Psoas muscle (tissue), 7 donors: ENCODE measurements at regions not wholly inside any gene's neighbourhood (a gene's known extent, or its start where the extent isn't known, plus 50 kb on each side); places are given as distances from the start of the nearest gene placed in this dataset.
"Not testable (repeated sequence)": the region's sequence is repeated elsewhere in the genome, so short reads cannot be mapped to it uniquely, and the experiment has no call there.

Experiments used
- ATAC-seq, 4 donors: fragments of 200-7000 bp; cut with Tn5 transposase; one replicate each; pipeline ENCODE4 v1.9.1; 2020; ENCODE audit warnings: moderate library complexity in 3 of 4, mild to moderate bottlenecking in 2 of 4
- DNase-seq, 2 donors: peaks; one replicate each; pipeline ENCODE4 v3.0.0-alpha.2; 2020
- H3K27ac ChIP-seq: fragments of 200-600 bp; one replicate; pipeline ENCODE4 v1.8.0; 2022
- H3K27me3 ChIP-seq, 3 donors: fragments of 200-600 bp in 1 of 3; one replicate each; pipeline versions ENCODE4 v1.6.1 to v1.8.0; 2013 to 2022; ENCODE audit warnings: low read length in 2 of 3, mild to moderate bottlenecking in 2 of 3, moderate library complexity in 1 of 3; ENCODE audit not compliant: insufficient read depth in 3 of 3
- H3K36me3 ChIP-seq, 2 donors: fragments of 200-600 bp in 1 of 2; one replicate each; pipeline versions ENCODE4 v1.6.1 to v1.8.0; 2013 to 2022; ENCODE audit warnings: low read depth in 1 of 2, mild to moderate bottlenecking in 1 of 2, moderate library complexity in 1 of 2; ENCODE audit not compliant: insufficient read depth in 1 of 2
- H3K4me1 ChIP-seq: fragments of 200-600 bp; one replicate; pipeline ENCODE4 v1.8.0; 2022
- H3K4me3 ChIP-seq: fragments of 200-600 bp; one replicate; pipeline ENCODE4 v1.8.0; 2022; ENCODE audit warnings: mild to moderate bottlenecking
- H3K9me3 ChIP-seq: fragments of 200-600 bp; one replicate; pipeline ENCODE4 v1.8.0; 2022
- WGBS, 3 donors: extraction: QIAGEN DNeasy Blood & Tissue Kit; methylation state at CpG; one replicate each; pipeline versions ENCODE4 v1.1.6 to v1.1.7; 2013; 5-methylcytosine and 5-hydroxymethylcytosine counted together
- intact Hi-C, 2 donors: fragments of 100-400 bp; cut with DNase I; formaldehyde crosslinking; loops; one replicate each; pipeline versions ENCODE4 v1.11.0 to v1.14.2; 2022
- donor health status: healthy with polysubstance abuse.
- donor health status: DM: no; HTN: no; CAD: no; lungs with moderate emphysema.
- donor health status: Bipolar disorder and iron deficiency.
- donor health status: healthy.
- donor health status: DM: yes; HTN: yes; CAD: no.
- donor health status: DM: no; HTN: no; CAD: no.
- donor health status: DM: yes; HTN: yes; CAD: no.

DNA sequence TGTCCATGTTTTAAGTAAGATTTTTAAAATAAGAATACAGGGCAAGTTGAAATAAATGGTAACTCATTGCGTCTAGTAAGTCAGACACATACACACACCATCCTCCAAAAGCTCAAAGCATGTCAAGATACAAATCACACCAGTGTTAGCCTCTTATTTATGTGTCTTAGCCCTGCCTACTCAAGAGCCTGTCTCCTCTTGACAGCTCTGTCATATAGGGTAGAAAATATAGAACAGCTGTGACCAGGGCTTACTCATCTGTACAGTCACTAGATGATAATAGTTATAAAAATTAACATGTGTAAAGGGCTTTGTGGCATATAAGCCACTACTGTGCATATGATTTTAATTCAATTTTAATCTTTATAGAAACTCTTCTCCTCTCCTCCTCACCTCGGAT, 76.6 kb upstream of the NOTCH2NLA start:
- DNase-seq, H3K9me3 ChIP-seq, H3K4me1 ChIP-seq, H3K27ac ChIP-seq, H3K27me3 ChIP-seq, ATAC-seq, H3K36me3 ChIP-seq, H3K4me3 ChIP-seq, intact Hi-C loops: not testable (repeated sequence)
- no CpG with 5 or more reads among the region's 2 CpGs for WGBS, 3 donors

GRCh38 chr1:146298575-146298897, 69.7 kb upstream of the NOTCH2NLA start:
- peak; percentile 91 to 96 (median 94) for ATAC-seq
- no CpG with 5 or more reads among the region's 5 CpGs for WGBS, 3 donors

DNA sequence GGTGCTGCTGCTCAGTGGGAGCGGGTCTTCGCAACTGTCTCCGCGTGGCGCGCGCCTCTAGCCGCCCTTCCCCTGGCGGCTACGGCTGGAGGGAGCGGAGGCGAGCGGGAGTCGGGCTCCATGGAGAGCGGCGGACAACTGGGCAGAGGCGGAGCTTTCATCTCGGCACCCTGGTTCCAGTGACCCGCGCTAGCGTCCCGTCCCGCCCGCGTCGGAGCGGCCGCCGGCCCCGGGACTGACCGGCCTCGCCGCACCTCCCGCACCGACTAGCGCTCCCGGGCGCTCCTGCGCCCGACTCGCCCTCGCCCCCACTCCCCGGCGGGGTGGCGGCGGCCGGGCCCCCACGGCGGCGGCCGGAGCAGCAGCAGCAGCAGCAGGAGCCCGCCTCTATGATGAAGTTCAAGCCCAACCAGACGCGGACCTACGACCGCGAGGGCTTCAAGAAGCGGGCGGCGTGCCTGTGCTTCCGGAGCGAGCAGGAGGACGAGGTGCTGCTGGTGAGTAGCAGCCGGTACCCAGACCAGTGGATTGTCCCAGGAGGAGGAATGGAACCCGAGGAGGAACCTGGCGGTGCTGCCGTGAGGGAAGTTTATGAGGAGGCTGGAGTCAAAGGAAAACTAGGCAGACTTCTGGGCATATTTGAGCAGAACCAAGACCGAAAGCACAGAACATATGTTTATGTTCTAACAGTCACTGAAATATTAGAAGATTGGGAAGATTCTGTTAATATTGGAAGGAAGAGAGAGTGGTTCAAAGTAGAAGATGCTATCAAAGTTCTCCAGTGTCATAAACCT, 69.2 kb upstream of the NOTCH2NLA start:
- whole genome bisulfite sequencing, 3 donors = no CpG with 5 or more reads among the region's 68 CpGs
- ATAC-seq = peak; percentile 75 to 81 (median 77)
- intact Hi-C loops = not testable (repeated sequence)

More at GRCh38 chr1:146298575-146298897, 69.7 kb upstream of the NOTCH2NLA start:
- H3K9me3 ChIP-seq, H3K36me3 ChIP-seq, H3K4me1 ChIP-seq, intact Hi-C loops, H3K27me3 ChIP-seq, DNase-seq, H3K27ac ChIP-seq, H3K4me3 ChIP-seq: not testable (repeated sequence)

DNA sequence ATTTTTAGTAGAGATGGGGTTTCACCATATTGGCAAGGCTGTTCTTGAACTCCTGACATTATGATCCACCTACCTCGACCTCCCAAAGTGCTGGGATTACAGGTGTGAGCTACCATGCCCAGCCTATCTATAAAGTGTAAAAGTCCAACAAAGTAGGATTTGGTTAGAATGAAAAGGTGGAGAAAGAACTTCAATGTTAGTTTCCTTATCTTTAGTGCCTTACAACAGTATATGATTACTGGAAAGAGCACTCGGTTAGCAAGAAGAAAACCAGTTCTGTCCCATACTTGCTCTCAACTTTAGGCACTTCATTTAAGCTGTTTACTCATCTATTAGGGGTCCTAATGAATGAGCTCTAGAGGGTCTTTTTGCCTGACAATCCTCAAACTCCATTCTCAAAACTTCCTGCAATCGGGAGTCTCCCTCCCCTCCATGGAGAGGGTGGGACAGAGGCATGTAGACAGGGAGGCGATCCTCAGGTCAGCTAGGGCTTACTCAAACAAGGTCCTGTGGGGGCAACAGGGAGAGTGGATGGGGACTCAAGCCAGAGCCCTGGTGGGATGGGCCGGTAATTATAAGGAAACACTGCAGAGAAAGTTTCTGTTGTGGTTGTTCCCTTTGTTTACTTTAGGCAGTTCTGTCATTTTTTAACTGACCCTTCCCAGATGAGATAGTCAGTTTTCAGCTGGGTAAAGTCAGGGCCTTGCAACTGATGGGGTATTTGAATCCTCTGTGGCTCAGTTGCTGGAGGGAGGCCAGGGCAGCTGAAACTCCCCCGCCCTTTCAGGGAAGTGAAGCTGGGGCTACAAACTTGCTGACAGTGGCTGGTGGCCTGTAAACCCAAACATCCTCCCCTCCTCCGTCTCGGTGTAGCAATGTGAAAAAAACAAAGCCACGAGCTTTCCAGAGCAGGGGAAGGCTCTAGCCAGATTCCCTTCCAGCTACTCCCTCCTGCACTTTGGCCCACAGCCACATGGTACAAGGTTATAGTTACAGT, 64.4 kb upstream of the NOTCH2NLA start:
- H3K27me3 ChIP-seq, H3K4me3 ChIP-seq, H3K4me1 ChIP-seq, H3K36me3 ChIP-seq, H3K9me3 ChIP-seq, DNase-seq, H3K27ac ChIP-seq, intact Hi-C loops: not testable (repeated sequence)
- peak; percentile 44 to 53 (median 50) for ATAC-seq
- WGBS, 3 donors = no CpG with 5 or more reads among the region's 9 CpGs

More for the DNA sequence above, 69.2 kb upstream of the NOTCH2NLA start:
- not testable (repeated sequence) for H3K27ac ChIP-seq, H3K36me3 ChIP-seq, H3K27me3 ChIP-seq, DNase-seq, H3K9me3 ChIP-seq, H3K4me1 ChIP-seq, H3K4me3 ChIP-seq

DNA sequence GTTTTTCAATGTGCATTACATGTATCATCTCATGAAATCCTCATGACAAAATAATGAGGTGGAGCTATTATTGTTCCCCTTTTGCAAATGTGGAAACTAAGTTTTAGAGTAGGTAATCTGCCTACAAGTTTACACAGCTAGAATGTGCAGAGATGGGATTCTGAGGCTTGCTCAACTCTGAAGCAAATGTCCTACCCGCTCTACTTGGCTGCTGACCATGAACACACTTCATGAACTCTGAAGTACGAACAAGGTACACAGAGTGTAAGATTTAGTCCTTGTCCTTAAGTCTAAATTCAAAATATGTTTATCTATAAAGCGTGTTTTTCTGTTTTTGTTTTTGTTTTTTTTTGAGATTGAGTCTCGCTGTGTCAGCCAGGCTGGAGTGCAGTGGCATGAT, 63.6 kb upstream of the NOTCH2NLA start:
- H3K4me3 ChIP-seq, DNase-seq, H3K27ac ChIP-seq, H3K36me3 ChIP-seq, H3K27me3 ChIP-seq, H3K9me3 ChIP-seq, intact Hi-C loops, H3K4me1 ChIP-seq: not testable (repeated sequence)
- peak in 1 of 4 donors; percentile 41 for ATAC-seq
- WGBS, 3 donors = no CpG with 5 or more reads among the region's 4 CpGs

DNA sequence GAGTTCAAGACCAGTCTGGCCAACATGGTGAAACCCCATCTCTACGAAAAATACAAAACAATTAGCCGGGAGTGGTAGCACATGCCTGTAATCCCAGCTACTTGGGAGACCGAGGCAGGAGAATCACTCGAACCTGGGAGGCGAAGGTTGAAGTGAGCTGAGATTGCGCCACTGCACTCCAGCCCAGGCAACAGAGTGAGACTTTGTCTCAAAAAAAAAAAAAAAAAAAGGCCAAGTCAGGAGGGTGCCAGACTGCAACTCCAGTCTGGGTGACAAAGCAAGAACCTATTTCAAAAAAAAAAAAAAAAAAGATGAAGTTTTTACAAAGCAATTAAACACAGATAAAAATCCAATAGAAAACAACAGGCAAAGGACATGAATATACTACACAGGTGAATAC, 59.1 kb upstream of the NOTCH2NLA start:
- H3K27me3 ChIP-seq, ATAC-seq, H3K4me3 ChIP-seq, H3K9me3 ChIP-seq, H3K36me3 ChIP-seq, intact Hi-C loops, DNase-seq, H3K4me1 ChIP-seq, H3K27ac ChIP-seq: not testable (repeated sequence)
- no CpG with 5 or more reads among the region's 6 CpGs for WGBS, 3 donors

DNA sequence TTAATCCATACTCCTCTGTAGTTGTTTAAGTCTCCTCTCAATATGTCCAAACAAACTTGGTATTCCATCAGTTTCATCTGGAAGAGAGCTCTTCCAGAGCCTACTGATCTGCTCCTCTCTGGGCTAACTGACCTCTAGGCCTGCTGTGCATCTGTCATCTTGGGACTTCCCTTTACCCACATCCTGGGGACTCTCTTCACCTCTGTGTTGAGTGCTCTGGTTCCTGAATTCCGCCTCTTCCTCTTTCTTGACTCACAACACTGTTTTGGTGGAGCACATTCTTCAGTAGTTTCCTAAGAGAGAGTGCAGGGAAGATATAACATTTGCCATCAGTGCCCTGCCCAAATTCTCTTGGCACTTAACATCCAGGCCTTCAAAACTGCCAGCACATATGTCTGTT, 55.9 kb upstream of the NOTCH2NLA start:
- no CpG with 5 or more reads among the region's 1 CpG for WGBS, 3 donors
- ATAC-seq, DNase-seq, H3K27me3 ChIP-seq, intact Hi-C loops, H3K36me3 ChIP-seq, H3K27ac ChIP-seq, H3K4me1 ChIP-seq, H3K9me3 ChIP-seq, H3K4me3 ChIP-seq: not testable (repeated sequence)

GRCh38 chr1:146283527-146283880, 54.7 kb upstream of the NOTCH2NLA start:
- H3K9me3 ChIP-seq, H3K4me3 ChIP-seq, H3K27me3 ChIP-seq, H3K4me1 ChIP-seq, H3K36me3 ChIP-seq, DNase-seq, H3K27ac ChIP-seq, ATAC-seq, intact Hi-C loops: not testable (repeated sequence)
- no CpG with 5 or more reads among the region's 3 CpGs for WGBS, 3 donors

DNA sequence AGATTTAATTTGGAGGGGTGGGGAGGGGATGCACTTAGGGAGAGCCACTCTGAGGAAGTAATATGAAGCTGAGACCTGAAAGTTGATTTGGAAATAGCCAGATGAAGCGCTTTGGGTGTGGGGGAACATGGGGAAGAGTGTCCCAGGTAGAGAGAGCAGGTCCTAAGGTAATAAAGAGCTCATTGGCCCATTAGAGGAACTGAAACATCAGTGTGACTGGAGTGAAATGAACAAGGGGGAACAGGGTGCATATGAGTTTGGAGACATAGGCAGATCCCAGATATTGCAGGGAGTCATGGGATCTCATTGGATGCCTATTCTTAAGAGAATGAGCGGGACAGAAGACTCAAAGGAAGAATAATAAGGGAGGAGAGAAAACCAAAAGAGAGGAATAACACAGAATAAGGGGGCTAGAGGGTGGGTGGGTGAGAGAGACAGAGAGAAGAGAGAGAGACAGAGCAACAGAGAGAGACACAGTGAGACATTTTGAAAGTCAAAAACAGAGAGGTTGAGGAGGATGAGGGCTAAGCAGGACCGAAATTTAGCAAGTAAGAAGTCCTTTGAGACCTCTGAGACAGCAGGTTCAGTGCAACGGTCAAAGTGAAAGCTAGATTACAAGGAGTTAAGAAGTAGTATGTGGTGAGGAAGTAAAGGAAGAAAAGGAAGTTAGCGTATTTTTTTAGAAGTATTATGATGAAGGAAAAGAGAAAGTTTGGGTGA, 54.1 kb upstream of the NOTCH2NLA start:
- H3K27me3 ChIP-seq, H3K27ac ChIP-seq, H3K36me3 ChIP-seq, H3K9me3 ChIP-seq, H3K4me1 ChIP-seq, intact Hi-C loops, ATAC-seq, DNase-seq, H3K4me3 ChIP-seq: not testable (repeated sequence)
- no CpG with 5 or more reads among the region's 5 CpGs for WGBS, 3 donors

GRCh38 chr1:146281522-146281921, 52.7 kb upstream of the NOTCH2NLA start:
- H3K4me3 ChIP-seq, H3K4me1 ChIP-seq, H3K9me3 ChIP-seq, intact Hi-C loops, H3K27me3 ChIP-seq, H3K27ac ChIP-seq, H3K36me3 ChIP-seq, ATAC-seq, DNase-seq: not testable (repeated sequence)
- WGBS, 3 donors = no CpG with 5 or more reads among the region's 4 CpGs

DNA sequence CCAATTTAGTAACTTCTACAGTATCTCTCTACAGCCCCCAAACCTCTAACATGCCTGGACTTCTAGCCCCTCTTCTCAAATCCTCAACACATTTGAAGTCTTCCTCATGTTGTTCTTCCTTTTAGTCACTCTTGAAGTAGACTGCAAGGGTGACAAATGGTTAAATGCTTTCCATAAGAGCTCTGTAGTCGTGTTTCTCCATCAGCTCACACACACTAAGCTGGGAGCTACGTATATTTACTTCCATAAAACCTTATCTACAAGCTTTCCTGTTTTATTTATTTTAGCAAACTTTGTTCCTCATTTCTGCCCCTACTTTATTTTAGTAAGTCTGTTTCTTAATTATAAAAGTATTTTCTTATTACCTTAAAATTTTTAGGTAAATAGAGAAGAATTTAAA, 49.9 kb upstream of the NOTCH2NLA start:
- H3K36me3 ChIP-seq, H3K27me3 ChIP-seq, DNase-seq, H3K27ac ChIP-seq, H3K4me1 ChIP-seq, H3K9me3 ChIP-seq, H3K4me3 ChIP-seq, intact Hi-C loops: not testable (repeated sequence)
- ATAC-seq = peak in 2 of 4 donors; percentile 13 to 21
- WGBS, 3 donors = no CpG with 5 or more reads among the region's 2 CpGs
